ENCODE measurements at regions not wholly inside any gene's neighbourhood (a gene's known extent, or its start where the extent isn't known, plus 50 kb on each side); places are given as distances from the start of the nearest gene placed in this dataset.

- no peak for DNase-seq
- H3K9me2 ChIP-seq (replicated peaks; ENCODE audit: insufficient read depth, low read length): no peaks in the 10 kb centered on the region
- no peak overlapping the region for H2AFZ ChIP-seq (ENCODE audit: low read length)
- no peak overlapping the region for H3K4me3 ChIP-seq (ENCODE audit: low read length)
- no peaks in the 10 kb centered on the region for H3K27me3 ChIP-seq (replicated peaks; ENCODE audit: insufficient read depth, low read length)
- peaks cover 4% of the 10 kb centered on the region; the same call in 1 of the 2 replicates for H3F3A ChIP-seq (ENCODE audit: insufficient read depth, low read length)
- H3K9ac ChIP-seq (ENCODE audit: low read length): no peak overlapping the region
- peaks cover 15% of the 10 kb centered on the region for H3K4me1 ChIP-seq (ENCODE audit: low read length)
- no peaks in the 10 kb centered on the region for H3K36me3 ChIP-seq (replicated peaks; ENCODE audit: insufficient read depth, low read length)
- TF ChIP-seq EZH2phosphoT487 (IDR thresholded peaks at IDR 0.05; ENCODE audit: low read length) (no peak), EZH2 (optimal IDR thresholded peaks at IDR 0.05; ENCODE audit: low read depth, low read length) (no peak), CTCF (IDR thresholded peaks at IDR 0.05; ENCODE audit: low read length) (no peak)
- H3K4me2 ChIP-seq (ENCODE audit: low read depth, low read length): no peak overlapping the region
- H3K9me3 ChIP-seq (replicated peaks; ENCODE audit: insufficient read depth, low read length): no peaks in the 10 kb centered on the region
- no peak overlapping the region for H3K27ac ChIP-seq (ENCODE audit: low read length)
- no peaks in the 10 kb centered on the region for H4K20me1 ChIP-seq (ENCODE audit: insufficient read depth, low read length)
- H3K79me2 ChIP-seq (ENCODE audit: low read length): no peaks in the 10 kb centered on the region
These were observed 94.1 kb upstream of the NT5E start for GRCh38 chr6:85355816-85356215.

- Histone ChIP-seq H3K27me3 (replicated peaks; ENCODE audit: insufficient read depth, low read length) (no peaks in the 10 kb centered on the region), H2AFZ (ENCODE audit: low read length) (no peak overlapping the region), H3K4me1 (ENCODE audit: low read length) (peaks cover 15% of the 10 kb centered on the region), H3K4me2 (ENCODE audit: low read depth, low read length) (no peak overlapping the region), H3K9me2 (replicated peaks; ENCODE audit: insufficient read depth, low read length) (no peaks in the 10 kb centered on the region), H3K79me2 (ENCODE audit: low read length) (no peaks in the 10 kb centered on the region), H3K27ac (ENCODE audit: low read length) (no peak overlapping the region), H3F3A (ENCODE audit: insufficient read depth, low read length) (peaks cover 4% of the 10 kb centered on the region; the same call in 1 of the 2 replicates), H3K9me3 (replicated peaks; ENCODE audit: insufficient read depth, low read length) (no peaks in the 10 kb centered on the region), H3K4me3 (ENCODE audit: low read length) (no peak overlapping the region), H4K20me1 (ENCODE audit: insufficient read depth, low read length) (no peaks in the 10 kb centered on the region), H3K36me3 (replicated peaks; ENCODE audit: insufficient read depth, low read length) (no peaks in the 10 kb centered on the region), H3K9ac (ENCODE audit: low read length) (no peak overlapping the region)
- peak; percentile 57 for DNase-seq
- TF ChIP-seq CTCF (IDR thresholded peaks at IDR 0.05; ENCODE audit: low read length): peak; percentile 84
- no peak for TF ChIP-seq EZH2 (optimal IDR thresholded peaks at IDR 0.05; ENCODE audit: low read depth, low read length)
These were observed 94.9 kb upstream of the NT5E start for GRCh38 chr6:85354761-85355618.

GRCh38 chr6:85353012-85353411, 96.9 kb upstream of the NT5E start:
- H3K4me2 ChIP-seq (ENCODE audit: low read depth, low read length): 0 out of 2 replicates have a peak overlapping the region, but pooled peaks have one; percentile 4
- peaks cover 4% of the 10 kb centered on the region; the same call in 1 of the 2 replicates for H3F3A ChIP-seq (ENCODE audit: insufficient read depth, low read length)
- H3K9me2 ChIP-seq (replicated peaks; ENCODE audit: insufficient read depth, low read length): no peaks in the 10 kb centered on the region
- H3K27me3 ChIP-seq (replicated peaks; ENCODE audit: insufficient read depth, low read length): no peaks in the 10 kb centered on the region
- H2AFZ ChIP-seq (ENCODE audit: low read length): peak overlapping the region; percentile 12; the same call in 1 of the 2 replicates
- TF ChIP-seq EZH2phosphoT487 (IDR thresholded peaks at IDR 0.05; ENCODE audit: low read length) (no peak), EZH2 (optimal IDR thresholded peaks at IDR 0.05; ENCODE audit: low read depth, low read length) (no peak), CTCF (IDR thresholded peaks at IDR 0.05; ENCODE audit: low read length) (no peak)
- H3K36me3 ChIP-seq (replicated peaks; ENCODE audit: insufficient read depth, low read length): no peaks in the 10 kb centered on the region
- no peaks in the 10 kb centered on the region for H3K9me3 ChIP-seq (replicated peaks; ENCODE audit: insufficient read depth, low read length)
- H3K4me3 ChIP-seq (ENCODE audit: low read length): no peak overlapping the region
- H3K4me1 ChIP-seq (ENCODE audit: low read length): peaks cover 15% of the 10 kb centered on the region
- H3K27ac ChIP-seq (ENCODE audit: low read length): peak overlapping the region; percentile 7; the same call in 1 of the 2 replicates
- DNase-seq: peak; percentile 83
- no peaks in the 10 kb centered on the region for H4K20me1 ChIP-seq (ENCODE audit: insufficient read depth, low read length)
- no peak overlapping the region for H3K9ac ChIP-seq (ENCODE audit: low read length)
- no peaks in the 10 kb centered on the region for H3K79me2 ChIP-seq (ENCODE audit: low read length)
